Lower leg skin (tissue), 4 donors: ENCODE measurements at regions not wholly inside any gene's neighbourhood (a gene's known extent, or its start where the extent isn't known, plus 50 kb on each side); places are given as distances from the start of the nearest gene placed in this dataset.

Experiments
- DNase-seq, 2 donors: peaks; one replicate each; pipeline ENCODE4 v3.0.0-alpha.2; 2019; ENCODE audit warnings: low spot score in 2 of 2
- H3K4me3 ChIP-seq: fragments of 200-600 bp; sonication (generic); 2 replicates; pipeline ENCODE4 v1.5.1; 2017; ENCODE audit warnings: mild to moderate bottlenecking, low read depth; ENCODE audit not compliant: poor library complexity, severe bottlenecking
- POLR2A ChIP-seq, 2 donors: fragments of 450-650 bp; IDR thresholded peaks; one replicate each; pipeline ENCODE4 v1.6.1; 2016 to 2017; ENCODE audit warnings: antibody characterized with exemption in 2 of 2, mild to moderate bottlenecking in 1 of 2, moderate library complexity in 1 of 2
- WGBS, 2 donors: methylation state at CpG; one replicate each; pipeline ENCODE4 v1.1.5; 2018; 5-methylcytosine and 5-hydroxymethylcytosine counted together
- intact Hi-C: fragments of 100-400 bp; cut with DNase I; formaldehyde crosslinking; loops from one replicate; pipeline ENCODE4 v1.15.0; 2023; ENCODE audit warnings: low total_unique reads
- TF ChIP-seq, protein P1 (sequence below), 3 donors: fragments of 450-650 bp; IDR thresholded peaks; one replicate each; pipeline ENCODE4 v1.5.1; 2016; ENCODE audit warnings: antibody characterized with exemption in 3 of 3, mild to moderate bottlenecking in 3 of 3, moderate library complexity in 2 of 3

DNA sequence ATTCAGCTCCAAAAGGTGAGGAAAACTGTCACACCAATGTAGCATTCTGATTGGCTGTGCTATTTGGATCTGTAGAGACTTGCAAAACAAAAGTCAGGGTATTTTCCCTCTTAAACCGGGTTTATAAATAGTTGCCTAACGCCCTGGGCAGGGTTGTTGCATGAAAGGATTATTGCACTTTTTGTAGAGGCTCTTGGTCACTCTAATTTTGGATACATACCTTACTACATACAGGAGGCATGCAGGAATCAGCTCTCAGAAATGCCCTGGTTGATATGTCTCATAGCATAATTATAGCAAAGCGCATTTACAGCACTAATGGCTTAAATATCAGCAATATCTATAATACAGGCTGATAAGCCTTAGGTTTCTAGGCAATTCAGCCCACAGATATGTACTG lies 200.0 kb upstream of the GDNF start:
- DNase-seq, result no peak
- TF ChIP-seq, protein P1, sequence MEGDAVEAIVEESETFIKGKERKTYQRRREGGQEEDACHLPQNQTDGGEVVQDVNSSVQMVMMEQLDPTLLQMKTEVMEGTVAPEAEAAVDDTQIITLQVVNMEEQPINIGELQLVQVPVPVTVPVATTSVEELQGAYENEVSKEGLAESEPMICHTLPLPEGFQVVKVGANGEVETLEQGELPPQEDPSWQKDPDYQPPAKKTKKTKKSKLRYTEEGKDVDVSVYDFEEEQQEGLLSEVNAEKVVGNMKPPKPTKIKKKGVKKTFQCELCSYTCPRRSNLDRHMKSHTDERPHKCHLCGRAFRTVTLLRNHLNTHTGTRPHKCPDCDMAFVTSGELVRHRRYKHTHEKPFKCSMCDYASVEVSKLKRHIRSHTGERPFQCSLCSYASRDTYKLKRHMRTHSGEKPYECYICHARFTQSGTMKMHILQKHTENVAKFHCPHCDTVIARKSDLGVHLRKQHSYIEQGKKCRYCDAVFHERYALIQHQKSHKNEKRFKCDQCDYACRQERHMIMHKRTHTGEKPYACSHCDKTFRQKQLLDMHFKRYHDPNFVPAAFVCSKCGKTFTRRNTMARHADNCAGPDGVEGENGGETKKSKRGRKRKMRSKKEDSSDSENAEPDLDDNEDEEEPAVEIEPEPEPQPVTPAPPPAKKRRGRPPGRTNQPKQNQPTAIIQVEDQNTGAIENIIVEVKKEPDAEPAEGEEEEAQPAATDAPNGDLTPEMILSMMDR (IDR thresholded peaks at IDR 0.05), result no peak
- no peak for TF ChIP-seq POLR2A (IDR thresholded peaks at IDR 0.05)
- 30 to 54% methylated on average over 3 of the region's 3 CpGs for WGBS, 2 donors
- no peak overlapping the region for H3K4me3 ChIP-seq
- intact Hi-C loops, result loop anchor here (2.0 kb wide), 1 partner anchor 57 kb away; no protein-coding TSS in a partner anchor

DNA sequence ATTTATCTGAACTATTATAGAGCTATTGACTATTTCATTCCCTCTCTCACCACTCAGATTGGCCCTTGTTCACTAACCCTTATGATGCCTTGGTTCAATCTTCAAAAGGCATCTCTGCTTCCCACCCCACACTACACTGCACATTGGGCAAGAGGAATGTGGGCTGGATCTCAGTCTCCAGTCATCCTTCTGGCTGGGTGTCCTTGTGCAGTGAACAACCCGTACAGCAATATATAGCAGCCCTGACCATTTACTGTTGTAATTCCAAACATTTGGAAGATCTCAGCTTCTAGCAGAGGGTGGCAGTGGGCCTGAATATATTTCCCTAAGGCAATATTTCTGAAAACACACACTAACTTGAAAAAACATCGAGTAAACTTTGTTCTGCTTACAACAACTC lies 199.2 kb upstream of the GDNF start:
- TF ChIP-seq POLR2A (IDR thresholded peaks at IDR 0.05), result no peak
- TF ChIP-seq, protein P1 (IDR thresholded peaks at IDR 0.05), result no peak
- no peak overlapping the region for H3K4me3 ChIP-seq
- DNase-seq, result no peak
- intact Hi-C loops, result no loop called here
- 54 to 73% methylated on average over 2 of the region's 2 CpGs for WGBS, 2 donors

DNA sequence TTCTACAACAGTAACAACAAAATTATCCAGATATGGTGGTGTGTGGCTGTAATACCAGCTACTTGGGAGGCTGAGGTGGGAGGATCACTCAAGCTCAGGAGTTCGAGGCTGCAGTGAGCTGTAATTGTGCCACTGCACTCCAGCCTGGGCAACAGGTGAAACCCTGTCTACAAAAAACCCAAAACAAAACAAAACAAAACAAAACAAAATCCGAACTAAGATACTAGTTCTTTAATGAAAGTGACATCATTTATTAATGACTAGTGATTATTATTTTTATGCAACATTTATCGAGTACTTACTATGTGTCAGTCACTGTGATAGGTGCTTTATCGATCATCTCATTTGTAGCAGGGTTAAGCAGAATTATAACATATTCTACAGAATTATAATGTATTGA lies 196.9 kb upstream of the GDNF start:
- 86 to 87% methylated on average over 4 of the region's 4 CpGs for WGBS, 2 donors
- no peak overlapping the region for H3K4me3 ChIP-seq
- TF ChIP-seq POLR2A (IDR thresholded peaks at IDR 0.05), result no peak
- TF ChIP-seq, protein P1 (IDR thresholded peaks at IDR 0.05), result no peak
- DNase-seq, result no peak
- intact Hi-C loops, result no loop called here

DNA sequence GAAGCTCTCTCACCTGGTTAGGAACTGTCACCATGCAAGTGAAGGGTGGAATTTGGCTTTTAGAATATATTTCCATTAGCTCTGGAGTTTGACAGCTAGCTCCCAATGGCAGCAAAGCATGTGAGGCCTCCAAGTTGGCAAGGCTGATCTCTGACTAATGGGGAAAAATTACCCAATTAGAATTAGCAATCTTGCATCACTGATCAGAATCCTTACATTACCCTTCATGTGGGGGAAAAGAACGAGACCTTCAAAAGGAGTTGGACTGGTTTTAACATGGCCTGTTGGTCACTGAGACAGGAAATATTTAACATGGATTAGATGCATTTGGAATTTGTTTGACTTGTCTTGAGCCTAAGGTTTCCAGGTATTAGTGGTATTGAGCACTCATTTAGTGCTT lies 192.3 kb upstream of the GDNF start:
- WGBS, 2 donors, result 46 to 56% methylated on average over 1 of the region's 1 CpG
- no peak for TF ChIP-seq POLR2A (IDR thresholded peaks at IDR 0.05)
- TF ChIP-seq, protein P1 (IDR thresholded peaks at IDR 0.05), result no peak
- no peak for DNase-seq
- no peak overlapping the region for H3K4me3 ChIP-seq
- intact Hi-C loops, result no loop called here

DNA sequence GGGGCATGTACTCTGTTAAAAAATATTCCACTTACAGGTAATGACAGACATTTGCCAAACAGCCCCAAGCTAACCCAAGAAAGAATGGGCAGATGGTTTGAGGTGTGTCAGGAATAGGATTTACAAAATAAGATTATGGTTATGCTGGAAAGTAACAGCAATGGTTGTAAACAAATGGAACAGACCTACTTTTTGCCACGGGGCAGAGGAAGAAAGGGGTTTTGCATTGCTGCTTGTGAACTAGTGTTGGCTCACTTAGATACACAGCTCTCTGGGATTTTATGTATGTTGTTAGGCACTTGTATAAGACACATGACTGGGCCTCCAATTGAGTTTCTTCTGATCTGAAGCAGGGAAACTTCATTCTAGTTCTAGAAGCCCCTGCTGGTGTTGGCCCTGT lies 191.5 kb upstream of the GDNF start:
- intact Hi-C loops, result no loop called here
- no peak overlapping the region for H3K4me3 ChIP-seq
- no peak for DNase-seq
- TF ChIP-seq, protein P1 (IDR thresholded peaks at IDR 0.05), result no peak
- no peak for TF ChIP-seq POLR2A (IDR thresholded peaks at IDR 0.05)
- WGBS, 2 donors, result 41 to 60% methylated on average over 1 of the region's 1 CpG

DNA sequence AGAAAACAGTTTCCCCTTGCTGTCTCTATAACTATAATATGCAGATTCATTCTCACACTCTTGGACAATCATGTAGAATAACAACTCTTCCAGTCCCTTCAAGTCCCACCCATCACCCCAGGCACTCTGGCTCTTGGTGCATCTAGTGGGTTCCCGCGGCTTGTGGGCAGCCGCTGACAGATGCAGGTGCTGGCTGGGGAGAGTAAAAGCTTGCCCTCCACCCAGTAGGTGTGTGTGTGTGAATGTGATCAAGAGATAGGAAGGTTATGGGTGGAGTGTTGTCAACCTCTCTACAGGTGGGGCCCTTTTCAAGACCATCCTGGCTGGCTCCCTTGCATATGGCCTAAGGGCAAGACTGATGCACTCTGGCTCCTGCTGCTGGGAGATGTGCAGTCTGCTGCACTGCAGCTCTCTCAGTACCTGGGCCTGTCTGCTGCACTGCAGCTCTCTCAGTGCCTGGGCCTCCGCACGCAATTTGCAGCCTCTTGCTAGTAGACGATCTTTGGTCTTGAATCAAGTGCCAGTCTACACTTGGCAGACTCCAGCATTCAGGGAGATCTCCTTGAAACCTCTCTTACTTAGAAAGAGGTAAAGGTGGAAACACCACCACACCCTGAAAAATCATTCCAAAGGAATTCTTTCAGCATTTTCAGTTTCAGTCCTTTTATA lies 189.7 kb upstream of the GDNF start:
- no peak overlapping the region for H3K4me3 ChIP-seq
- intact Hi-C loops, result no loop called here
- no peak for TF ChIP-seq POLR2A (IDR thresholded peaks at IDR 0.05)
- TF ChIP-seq, protein P1 (IDR thresholded peaks at IDR 0.05), result no peak
- WGBS, 2 donors, result 48 to 54% methylated on average over 6 of the region's 6 CpGs
- no peak for DNase-seq
